ENCODE measurements at regions not wholly inside any gene's neighbourhood (a gene's known extent, or its start where the extent isn't known, plus 50 kb on each side); places are given as distances from the start of the nearest gene placed in this dataset.

- no peaks in the 10 kb centered on the region for H3K36me3 Mint-ChIP-seq (ENCODE audit: low read depth)
- ChIA-PET POLR2A (no interaction called here), CTCF (no interaction called here)
- Histone ChIP-seq H3K36me3 (ENCODE audit: insufficient read depth, low read length) (no peaks in the 10 kb centered on the region), H3K4me1 (ENCODE audit: insufficient read depth, low read length) (no peaks in the 10 kb centered on the region), H3K4me3 (ENCODE audit: low read length) (no peak overlapping the region), H3K9me3 (ENCODE audit: control insufficient read depth in 1 of 2, insufficient read depth in 1 of 2, low read length in 2 of 2) (no peaks in the 10 kb centered on the region), H3K27me3 (ENCODE audit: control insufficient read depth in 1 of 2, insufficient read depth in 2 of 2, low read length in 2 of 2) (no peaks in the 10 kb centered on the region), H3K27ac (ENCODE audit: low read depth in 1 of 2, low read length in 2 of 2) (no peak overlapping the region)
- H3K9me3 Mint-ChIP-seq: no peaks in the 10 kb centered on the region
- ATAC-seq (ENCODE audit: poor library complexity): no peak
- H3K27me3 Mint-ChIP-seq: peaks cover 8% of the 10 kb centered on the region
- DNase-seq: no peak
- intact Hi-C loops (cut with DNase I, micrococcal nuclease): no loop called here
- H3K4me1 Mint-ChIP-seq (ENCODE audit: low read depth): no peaks in the 10 kb centered on the region
- TF ChIP-seq, protein P1, sequence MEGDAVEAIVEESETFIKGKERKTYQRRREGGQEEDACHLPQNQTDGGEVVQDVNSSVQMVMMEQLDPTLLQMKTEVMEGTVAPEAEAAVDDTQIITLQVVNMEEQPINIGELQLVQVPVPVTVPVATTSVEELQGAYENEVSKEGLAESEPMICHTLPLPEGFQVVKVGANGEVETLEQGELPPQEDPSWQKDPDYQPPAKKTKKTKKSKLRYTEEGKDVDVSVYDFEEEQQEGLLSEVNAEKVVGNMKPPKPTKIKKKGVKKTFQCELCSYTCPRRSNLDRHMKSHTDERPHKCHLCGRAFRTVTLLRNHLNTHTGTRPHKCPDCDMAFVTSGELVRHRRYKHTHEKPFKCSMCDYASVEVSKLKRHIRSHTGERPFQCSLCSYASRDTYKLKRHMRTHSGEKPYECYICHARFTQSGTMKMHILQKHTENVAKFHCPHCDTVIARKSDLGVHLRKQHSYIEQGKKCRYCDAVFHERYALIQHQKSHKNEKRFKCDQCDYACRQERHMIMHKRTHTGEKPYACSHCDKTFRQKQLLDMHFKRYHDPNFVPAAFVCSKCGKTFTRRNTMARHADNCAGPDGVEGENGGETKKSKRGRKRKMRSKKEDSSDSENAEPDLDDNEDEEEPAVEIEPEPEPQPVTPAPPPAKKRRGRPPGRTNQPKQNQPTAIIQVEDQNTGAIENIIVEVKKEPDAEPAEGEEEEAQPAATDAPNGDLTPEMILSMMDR (IDR thresholded peaks at IDR 0.05): no peak
- H3K27ac Mint-ChIP-seq: no peak overlapping the region
- H3K4me3 Mint-ChIP-seq: no peak overlapping the region
These were observed 165.4 kb downstream of the CDH26 start for GRCh38 chr20:60123652-60124051.

- Histone ChIP-seq H3K27ac (ENCODE audit: low read depth in 1 of 2, low read length in 2 of 2) (no peak overlapping the region), H3K36me3 (ENCODE audit: insufficient read depth, low read length) (no peaks in the 10 kb centered on the region), H3K9me3 (ENCODE audit: control insufficient read depth in 1 of 2, insufficient read depth in 1 of 2, low read length in 2 of 2) (no peaks in the 10 kb centered on the region), H3K4me3 (ENCODE audit: low read length) (no peak overlapping the region), H3K4me1 (ENCODE audit: insufficient read depth, low read length) (no peaks in the 10 kb centered on the region), H3K27me3 (ENCODE audit: control insufficient read depth in 1 of 2, insufficient read depth in 2 of 2, low read length in 2 of 2) (no peaks in the 10 kb centered on the region)
- TF ChIP-seq, protein P1 (IDR thresholded peaks at IDR 0.05): no peak
- ATAC-seq (ENCODE audit: poor library complexity) (no peak), DNase-seq (no peak)
- Mint-ChIP-seq H3K4me1 (ENCODE audit: low read depth) (no peaks in the 10 kb centered on the region), H3K27ac (no peak overlapping the region), H3K36me3 (ENCODE audit: low read depth) (no peaks in the 10 kb centered on the region), H3K9me3 (no peaks in the 10 kb centered on the region), H3K27me3 (peaks cover 8% of the 10 kb centered on the region), H3K4me3 (no peak overlapping the region)
- intact Hi-C loops (cut with DNase I, micrococcal nuclease): no loop called here
- POLR2A ChIA-PET: no interaction called here
- CTCF ChIA-PET: no interaction called here
These were observed 166.7 kb downstream of the CDH26 start for GRCh38 chr20:60124776-60125381.

DNA sequence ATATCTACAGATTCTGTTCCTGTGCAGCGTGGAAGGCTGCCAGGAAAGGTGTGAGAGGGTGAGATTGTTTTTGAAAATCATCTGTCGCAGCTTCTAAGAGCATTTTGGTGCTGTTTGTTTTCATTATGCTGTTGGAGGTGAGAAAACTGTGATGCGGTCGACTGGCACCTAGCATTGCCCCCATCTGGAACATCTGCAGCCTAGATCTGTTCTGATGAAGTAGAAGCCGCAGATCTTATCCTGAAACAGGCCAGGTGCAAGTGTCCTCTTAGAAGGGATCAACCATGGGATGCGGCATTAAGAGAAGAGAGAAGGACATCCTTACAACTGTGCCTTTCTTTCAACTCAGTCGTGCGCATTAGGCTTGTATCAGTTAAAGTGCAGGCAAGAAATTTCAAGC, 167.3 kb downstream of the CDH26 start:
- Mint-ChIP-seq H3K9me3 (no peaks in the 10 kb centered on the region), H3K4me3 (no peak overlapping the region), H3K36me3 (ENCODE audit: low read depth) (no peaks in the 10 kb centered on the region), H3K27ac (no peak overlapping the region), H3K4me1 (ENCODE audit: low read depth) (no peaks in the 10 kb centered on the region), H3K27me3 (peaks cover 8% of the 10 kb centered on the region)
- no peak for DNase-seq
- H3K9me3 ChIP-seq (ENCODE audit: control insufficient read depth in 1 of 2, insufficient read depth in 1 of 2, low read length in 2 of 2): no peaks in the 10 kb centered on the region
- ChIA-PET POLR2A (no interaction called here), CTCF (no interaction called here)
- H3K27ac ChIP-seq (ENCODE audit: low read depth in 1 of 2, low read length in 2 of 2): no peak overlapping the region
- TF ChIP-seq, protein P1 (IDR thresholded peaks at IDR 0.05): no peak
- no peak overlapping the region for H3K4me3 ChIP-seq (ENCODE audit: low read length)
- H3K36me3 ChIP-seq (ENCODE audit: insufficient read depth, low read length): no peaks in the 10 kb centered on the region
- no peak for ATAC-seq (ENCODE audit: poor library complexity)
- no peaks in the 10 kb centered on the region for H3K4me1 ChIP-seq (ENCODE audit: insufficient read depth, low read length)
- no peaks in the 10 kb centered on the region for H3K27me3 ChIP-seq (ENCODE audit: control insufficient read depth in 1 of 2, insufficient read depth in 2 of 2, low read length in 2 of 2)
- intact Hi-C loops (cut with DNase I, micrococcal nuclease): no loop called here

Data from CD4-positive, alpha-beta T cell (primary cell).